ENCODE measurements at regions not wholly inside any gene's neighbourhood (a gene's known extent, or its start where the extent isn't known, plus 50 kb on each side); places are given as distances from the start of the nearest gene placed in this dataset.

GRCh38 chr6:84615987-84616386 is 148.4 kb downstream of the TBX18 start:
- WGBS (ENCODE audit: insufficient coverage): no CpG with 5 or more reads among the region's 2 CpGs
- Histone ChIP-seq H3K9me3 (replicated peaks in 1 of 2; ENCODE audit: control insufficient read depth in 1 of 2, insufficient read depth in 1 of 2, low read length in 2 of 2) (no peaks in the 10 kb centered on the region), H3K4me3 (replicated peaks in 1 of 3; ENCODE audit: low read depth in 2 of 3, low read length in 3 of 3) (no peak overlapping the region), H3K4me2 (replicated peaks; ENCODE audit: extremely low read depth, low read length, poor library complexity, severe bottlenecking) (no peak overlapping the region), H3K36me3 (replicated peaks in 1 of 2; ENCODE audit: control insufficient read depth in 1 of 2, insufficient read depth in 2 of 2, low read length in 2 of 2) (no peaks in the 10 kb centered on the region), H4K20me1 (ENCODE audit: insufficient read depth, low read length) (no peaks in the 10 kb centered on the region), H3K9ac (ENCODE audit: insufficient read depth, low read length, poor library complexity, severe bottlenecking) (no peak overlapping the region), H3K27me3 (ENCODE audit: control insufficient read depth in 2 of 2, insufficient read depth in 2 of 2, low read length in 2 of 2) (no peaks in the 10 kb centered on the region), H2AFZ (ENCODE audit: insufficient read depth, low read depth, low read length, poor library complexity, severe bottlenecking) (no peak overlapping the region), H3K79me2 (ENCODE audit: insufficient read depth, low read length) (no peaks in the 10 kb centered on the region), H3K4me1 (ENCODE audit: control insufficient read depth in 1 of 2, insufficient read depth in 2 of 2, low read length in 2 of 2) (no peaks in the 10 kb centered on the region), H3K27ac (ENCODE audit: low read depth in 1 of 2, low read length in 2 of 2) (no peak overlapping the region)
- Mint-ChIP-seq H3K27ac (no peak overlapping the region), H3K4me1 (no peaks in the 10 kb centered on the region), H3K36me3 (no peaks in the 10 kb centered on the region), H3K9me3 (peaks cover 0 to 5% (median 0%) of the 10 kb centered on the region in 7 donors), H3K27me3 (ENCODE audit: low read depth in 3 of 3) (no peaks in the 10 kb centered on the region), H3K4me3 (no peak overlapping the region)
- no peak for TF ChIP-seq CTCF (IDR thresholded peaks at IDR 0.05)
- no peak for DNase-seq
- intact Hi-C loops (cut with micrococcal nuclease): no loop called here

DNA sequence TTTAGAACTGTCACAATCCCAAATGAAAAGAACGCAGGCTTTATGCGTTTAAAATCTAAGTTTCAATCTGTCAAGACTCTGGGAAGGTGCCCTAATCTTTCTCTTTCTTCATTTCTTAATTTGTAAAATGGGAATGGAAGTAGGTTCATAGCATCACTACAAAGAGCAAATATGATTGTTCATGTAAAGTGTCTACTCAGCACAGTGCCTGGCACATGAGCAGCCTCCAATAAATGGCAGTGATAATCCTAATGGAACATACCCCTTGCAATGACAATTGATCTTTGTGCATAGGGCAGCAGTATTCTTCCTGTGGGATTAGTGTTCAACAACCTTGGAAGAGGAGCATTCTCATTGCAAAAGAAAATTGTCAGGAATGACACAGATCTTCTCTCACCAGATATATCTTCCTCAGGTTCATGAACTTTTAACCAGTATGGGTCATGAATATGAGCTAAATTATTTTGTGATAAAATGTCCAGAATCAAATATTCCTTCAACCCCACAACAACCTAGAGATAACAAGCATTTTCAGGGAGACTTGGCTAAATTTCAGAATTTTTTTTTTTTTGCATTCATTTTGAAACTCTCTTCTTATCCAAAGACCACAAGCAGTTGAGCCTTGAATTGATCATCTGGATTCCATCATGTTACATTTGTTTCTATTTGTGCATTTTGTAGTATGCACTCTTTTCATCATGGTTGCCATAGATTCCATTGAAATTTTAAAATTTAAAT is 149.1 kb downstream of the TBX18 start:
- H3K4me1 ChIP-seq (ENCODE audit: control insufficient read depth in 1 of 2, insufficient read depth in 2 of 2, low read length in 2 of 2): no peaks in the 10 kb centered on the region
- no peak for TF ChIP-seq CTCF (IDR thresholded peaks at IDR 0.05)
- Mint-ChIP-seq H3K27me3 (ENCODE audit: low read depth in 3 of 3) (no peaks in the 10 kb centered on the region), H3K27ac (no peak overlapping the region), H3K36me3 (no peaks in the 10 kb centered on the region), H3K4me1 (no peaks in the 10 kb centered on the region), H3K9me3 (peaks cover 0 to 4% (median 0%) of the 10 kb centered on the region in 7 donors), H3K4me3 (no peak overlapping the region)
- H3K27me3 ChIP-seq (ENCODE audit: control insufficient read depth in 2 of 2, insufficient read depth in 2 of 2, low read length in 2 of 2): no peaks in the 10 kb centered on the region
- no peak overlapping the region for H3K4me3 ChIP-seq (replicated peaks in 1 of 3; ENCODE audit: low read depth in 2 of 3, low read length in 3 of 3)
- no peaks in the 10 kb centered on the region for H3K79me2 ChIP-seq (ENCODE audit: insufficient read depth, low read length)
- H2AFZ ChIP-seq (ENCODE audit: insufficient read depth, low read depth, low read length, poor library complexity, severe bottlenecking): no peak overlapping the region
- no peaks in the 10 kb centered on the region for H4K20me1 ChIP-seq (ENCODE audit: insufficient read depth, low read length)
- H3K27ac ChIP-seq (ENCODE audit: low read depth in 1 of 2, low read length in 2 of 2): no peak overlapping the region
- intact Hi-C loops (cut with micrococcal nuclease): no loop called here
- no peaks in the 10 kb centered on the region for H3K36me3 ChIP-seq (replicated peaks in 1 of 2; ENCODE audit: control insufficient read depth in 1 of 2, insufficient read depth in 2 of 2, low read length in 2 of 2)
- no peaks in the 10 kb centered on the region for H3K9me3 ChIP-seq (replicated peaks in 1 of 2; ENCODE audit: control insufficient read depth in 1 of 2, insufficient read depth in 1 of 2, low read length in 2 of 2)
- no CpG with 5 or more reads among the region's 2 CpGs for WGBS (ENCODE audit: insufficient coverage)
- DNase-seq: no peak
- H3K9ac ChIP-seq (ENCODE audit: insufficient read depth, low read length, poor library complexity, severe bottlenecking): no peak overlapping the region
- no peak overlapping the region for H3K4me2 ChIP-seq (replicated peaks; ENCODE audit: extremely low read depth, low read length, poor library complexity, severe bottlenecking)
